Right atrium auricular region (tissue), 2 donors: ENCODE measurements at regions not wholly inside any gene's neighbourhood (a gene's known extent, or its start where the extent isn't known, plus 50 kb on each side); places are given as distances from the start of the nearest gene placed in this dataset.

ENCODE experiments used
- DNase-seq: peaks from one replicate; pipeline ENCODE4 v3.0.0-alpha.2; 2019; ENCODE audit warnings: low spot score
- H3K27ac ChIP-seq, 2 donors: fragments of 200-600 bp; sonication (generic); 1 replicate in 1 of 2; 2 replicates in 1 of 2; pipeline ENCODE4 v1.5.1; 2016 to 2019
- H3K27me3 ChIP-seq, 2 donors: fragments of 200-600 bp; sonication (generic); one replicate each; pipeline versions ENCODE4 v1.5.1 to v1.6.0; 2017 to 2019
- H3K36me3 ChIP-seq: fragments of 200-600 bp; sonication (generic); one replicate; pipeline ENCODE4 v1.5.1; 2016
- H3K4me1 ChIP-seq, 2 donors: fragments of 200-600 bp; sonication (generic); one replicate each; pipeline versions ENCODE4 v1.5.1 to v1.6.0; 2017 to 2019
- H3K4me3 ChIP-seq, 2 donors: fragments of 200-600 bp; sonication (generic); 1 replicate in 1 of 2; 2 replicates in 1 of 2; pipeline ENCODE4 v1.5.1; 2017 to 2019; ENCODE audit warnings: mild to moderate bottlenecking in 1 of 2, moderate library complexity in 1 of 2
- H3K9me3 ChIP-seq, 2 donors: fragments of 200-600 bp; sonication (generic); one replicate each; pipeline ENCODE4 v1.5.1; 2019
- TF ChIP-seq, protein P1 (sequence below), 2 donors: fragments of 200-600 bp; sonication (generic); IDR thresholded peaks; one replicate each; pipeline ENCODE4 v1.5.1; 2019; ENCODE audit warnings: antibody characterized with exemption in 2 of 2

GRCh38 chr3:193906849-193907410 is 229.0 kb upstream of the HES1 start:
- peaks cover 0 to 9% of the 10 kb centered on the region in 2 donors for H3K4me1 ChIP-seq
- no peak overlapping the region for H3K4me3 ChIP-seq
- no peaks in the 10 kb centered on the region for H3K27me3 ChIP-seq
- H3K9me3 ChIP-seq = no peaks in the 10 kb centered on the region
- TF ChIP-seq, protein P1, sequence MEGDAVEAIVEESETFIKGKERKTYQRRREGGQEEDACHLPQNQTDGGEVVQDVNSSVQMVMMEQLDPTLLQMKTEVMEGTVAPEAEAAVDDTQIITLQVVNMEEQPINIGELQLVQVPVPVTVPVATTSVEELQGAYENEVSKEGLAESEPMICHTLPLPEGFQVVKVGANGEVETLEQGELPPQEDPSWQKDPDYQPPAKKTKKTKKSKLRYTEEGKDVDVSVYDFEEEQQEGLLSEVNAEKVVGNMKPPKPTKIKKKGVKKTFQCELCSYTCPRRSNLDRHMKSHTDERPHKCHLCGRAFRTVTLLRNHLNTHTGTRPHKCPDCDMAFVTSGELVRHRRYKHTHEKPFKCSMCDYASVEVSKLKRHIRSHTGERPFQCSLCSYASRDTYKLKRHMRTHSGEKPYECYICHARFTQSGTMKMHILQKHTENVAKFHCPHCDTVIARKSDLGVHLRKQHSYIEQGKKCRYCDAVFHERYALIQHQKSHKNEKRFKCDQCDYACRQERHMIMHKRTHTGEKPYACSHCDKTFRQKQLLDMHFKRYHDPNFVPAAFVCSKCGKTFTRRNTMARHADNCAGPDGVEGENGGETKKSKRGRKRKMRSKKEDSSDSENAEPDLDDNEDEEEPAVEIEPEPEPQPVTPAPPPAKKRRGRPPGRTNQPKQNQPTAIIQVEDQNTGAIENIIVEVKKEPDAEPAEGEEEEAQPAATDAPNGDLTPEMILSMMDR (IDR thresholded peaks at IDR 0.05) = no peak
- no peak overlapping the region for H3K27ac ChIP-seq
- no peak for DNase-seq
- H3K36me3 ChIP-seq = no peaks in the 10 kb centered on the region

DNA sequence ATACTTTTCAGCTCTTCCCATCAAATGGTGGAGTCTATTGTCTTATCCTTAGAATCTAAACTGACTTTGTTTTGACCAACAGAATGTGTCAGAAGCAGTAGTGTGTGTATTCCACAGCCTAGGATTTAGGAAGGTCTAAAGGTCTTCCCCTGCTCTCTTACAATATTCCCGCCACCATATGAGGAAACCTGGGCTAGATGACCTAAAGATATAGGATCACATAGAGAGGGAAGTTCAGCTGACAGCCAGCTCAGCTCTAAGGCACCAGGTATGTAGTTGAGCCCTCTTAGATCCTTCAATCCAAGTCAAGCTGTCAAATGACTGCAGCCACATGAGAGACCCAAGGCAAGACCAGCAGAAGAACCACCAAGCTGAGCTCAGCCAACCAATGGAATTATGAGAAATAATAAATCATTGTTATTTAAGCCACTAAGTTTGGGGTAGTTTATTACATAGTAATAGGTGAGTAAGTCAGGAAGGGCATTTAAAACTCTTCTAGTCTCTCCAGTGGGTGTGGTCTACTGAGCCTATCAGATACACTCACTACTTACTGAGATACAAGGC is 227.7 kb upstream of the HES1 start:
- Histone ChIP-seq H3K27ac (no peak overlapping the region), H3K36me3 (no peaks in the 10 kb centered on the region), H3K27me3 (no peaks in the 10 kb centered on the region), H3K9me3 (no peaks in the 10 kb centered on the region), H3K4me3 (no peak overlapping the region), H3K4me1 (peaks cover 0 to 9% of the 10 kb centered on the region in 2 donors)
- DNase-seq = no peak
- TF ChIP-seq, protein P1 (IDR thresholded peaks at IDR 0.05) = no peak

- no peak for DNase-seq
- H3K4me1 ChIP-seq = peaks cover 0 to 9% of the 10 kb centered on the region in 2 donors
- H3K27ac ChIP-seq = no peak overlapping the region
- TF ChIP-seq, protein P1 (IDR thresholded peaks at IDR 0.05) = no peak
- H3K36me3 ChIP-seq = no peaks in the 10 kb centered on the region
- H3K27me3 ChIP-seq = no peaks in the 10 kb centered on the region
- H3K4me3 ChIP-seq = no peak overlapping the region
- no peaks in the 10 kb centered on the region for H3K9me3 ChIP-seq
Observed at GRCh38 chr3:193909387-193909786, 226.6 kb upstream of the HES1 start.

DNA sequence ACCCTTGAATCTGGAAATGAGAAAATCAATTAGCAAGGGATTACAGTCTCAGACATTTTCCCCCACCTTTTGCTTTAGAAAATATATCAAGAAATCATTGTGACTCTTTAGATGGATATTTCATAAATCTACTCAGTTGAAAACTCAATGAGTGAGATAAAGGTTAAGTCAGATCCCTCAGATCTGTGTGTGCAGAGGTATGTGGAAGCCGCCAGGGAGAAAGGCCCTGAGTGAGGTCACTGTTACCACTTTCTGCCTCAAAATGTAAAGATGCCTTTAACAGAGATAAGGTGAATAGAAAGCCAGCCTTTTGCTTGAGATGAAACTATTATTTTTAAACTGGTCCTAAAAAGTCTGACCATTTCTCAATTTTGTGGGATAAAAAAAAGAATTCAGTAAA is 225.6 kb upstream of the HES1 start:
- Histone ChIP-seq H3K4me3 (no peak overlapping the region), H3K36me3 (no peaks in the 10 kb centered on the region), H3K9me3 (no peaks in the 10 kb centered on the region), H3K27ac (no peak overlapping the region), H3K4me1 (peaks cover 0 to 9% of the 10 kb centered on the region in 2 donors), H3K27me3 (no peaks in the 10 kb centered on the region)
- TF ChIP-seq, protein P1 (IDR thresholded peaks at IDR 0.05) = no peak
- DNase-seq = no peak

- no peaks in the 10 kb centered on the region for H3K9me3 ChIP-seq
- no peak overlapping the region for H3K27ac ChIP-seq
- H3K36me3 ChIP-seq = no peaks in the 10 kb centered on the region
- H3K4me3 ChIP-seq = no peak overlapping the region
- no peaks in the 10 kb centered on the region for H3K27me3 ChIP-seq
- DNase-seq = no peak
- TF ChIP-seq, protein P1 (IDR thresholded peaks at IDR 0.05) = no peak
- peaks cover 0 to 9% of the 10 kb centered on the region in 2 donors for H3K4me1 ChIP-seq
Observed at GRCh38 chr3:193910886-193911738, 224.8 kb upstream of the HES1 start.
